Keratinocyte (primary cell): ENCODE measurements at regions not wholly inside any gene's neighbourhood (a gene's known extent, or its start where the extent isn't known, plus 50 kb on each side); places are given as distances from the start of the nearest gene placed in this dataset.

ENCODE experiments used
- DNase-seq: peaks from one replicate; pipeline ENCODE4 v3.0.0-alpha.2; 2011; ENCODE audit warnings: low read depth, missing footprints, low spot score
- FAIRE-seq: peaks from 2 replicates; lab custom pipeline; 2011; peaks lifted over from hg19 to GRCh38; lab: Jason Lieb, UNC
- H2AFZ ChIP-seq: 2 replicates; pipeline ENCODE4 v1.6.0; 2012; ENCODE audit warnings: low read length, control low read depth, inconsistent platforms; ENCODE audit not compliant: control insufficient read depth
- H3K27ac ChIP-seq: 2 replicates; pipeline ENCODE4 v1.5.1; 2011; ENCODE audit warnings: low read length; ENCODE audit not compliant: control insufficient read depth, insufficient read depth
- H3K27me3 ChIP-seq: 3 replicates; pipeline ENCODE4 v1.6.0; 2011; ENCODE audit warnings: low read length; ENCODE audit not compliant: control insufficient read depth, insufficient read depth; ENCODE audit errors: extremely low read depth
- H3K36me3 ChIP-seq, 2 experiments: 2 replicates in 1 of 2; 3 replicates in 1 of 2; pipeline ENCODE4 v1.5.1; 2011; ENCODE audit warnings: low read length in 2 of 2, mild to moderate bottlenecking in 1 of 2; ENCODE audit not compliant: control insufficient read depth in 2 of 2, insufficient read depth in 2 of 2; ENCODE audit errors: extremely low read depth in 1 of 2
- H3K4me1 ChIP-seq: 3 replicates; pipeline ENCODE4 v1.5.1; 2011; ENCODE audit warnings: low read length; ENCODE audit not compliant: control insufficient read depth, insufficient read depth; ENCODE audit errors: extremely low read depth
- H3K4me2 ChIP-seq: 3 replicates; pipeline ENCODE4 v1.6.0; 2011; ENCODE audit warnings: low read depth, low read length; ENCODE audit not compliant: control insufficient read depth, insufficient read depth; ENCODE audit errors: extremely low read depth
- H3K4me3 ChIP-seq, 3 experiments: fragments of 200-600 bp in 1 of 3; sonication (generic) in 1 of 3; 2 replicates in 2 of 3; 3 replicates in 1 of 3; pipeline ENCODE4 v1.5.1; 2011 to 2016; ENCODE audit warnings: low read length in 3 of 3, mild to moderate bottlenecking in 3 of 3, control low read depth in 2 of 3, inconsistent platforms in 1 of 3, low read depth in 1 of 3, mixed read lengths in 1 of 3, mixed run types in 1 of 3, moderate library complexity in 1 of 3; ENCODE audit not compliant: control insufficient read depth in 2 of 3, insufficient read depth in 2 of 3; ENCODE audit errors: extremely low read depth in 1 of 3
- H3K79me2 ChIP-seq: 2 replicates; pipeline ENCODE4 v1.6.0; 2012; ENCODE audit warnings: low read length; ENCODE audit not compliant: control insufficient read depth, insufficient read depth
- H3K9ac ChIP-seq: 3 replicates; pipeline ENCODE4 v1.6.0; 2011; ENCODE audit warnings: low read length; ENCODE audit not compliant: control insufficient read depth, insufficient read depth; ENCODE audit errors: extremely low read depth
- H3K9me1 ChIP-seq: 3 replicates; pipeline ENCODE4 v1.6.0; 2011; ENCODE audit warnings: low read length; ENCODE audit not compliant: control insufficient read depth, insufficient read depth; ENCODE audit errors: extremely low read depth
- H3K9me3 ChIP-seq: 2 replicates; pipeline ENCODE4 v1.5.1; 2012; ENCODE audit warnings: low read depth, low read length; ENCODE audit not compliant: control insufficient read depth
- H4K20me1 ChIP-seq: 3 replicates; pipeline ENCODE4 v1.6.0; 2011; ENCODE audit warnings: low read length; ENCODE audit not compliant: control insufficient read depth, insufficient read depth; ENCODE audit errors: extremely low read depth
- CTCF ChIP-seq, 3 experiments: IDR thresholded peaks in 1 of 3; conservative IDR thresholded peaks in 1 of 3; optimal IDR thresholded peaks in 1 of 3; 2 replicates in 2 of 3; 3 replicates in 1 of 3; pipeline versions ENCODE3 to v1.5.1; 2011; ENCODE audit warnings: low read length in 3 of 3, mild to moderate bottlenecking in 3 of 3, moderate library complexity in 2 of 3, control low read depth in 1 of 3, inconsistent platforms in 1 of 3; ENCODE audit not compliant: insufficient read depth in 2 of 3; ENCODE audit errors: extremely low read depth in 1 of 3
- EZH2 ChIP-seq: IDR thresholded peaks from one replicate; pipeline ENCODE4 v1.6.1; 2012; ENCODE audit warnings: inconsistent platforms, mild to moderate bottlenecking, low read length, moderate library complexity
- dilution Hi-C: fragments of 300-500 bp; cut with MboI; formaldehyde crosslinking; loops from one replicate; pipeline ENCODE4 v1.7.0; 2020; ENCODE audit warnings: low sequenced_read_pairs; ENCODE audit not compliant: extremely low pct_ligation_motif_present

DNA sequence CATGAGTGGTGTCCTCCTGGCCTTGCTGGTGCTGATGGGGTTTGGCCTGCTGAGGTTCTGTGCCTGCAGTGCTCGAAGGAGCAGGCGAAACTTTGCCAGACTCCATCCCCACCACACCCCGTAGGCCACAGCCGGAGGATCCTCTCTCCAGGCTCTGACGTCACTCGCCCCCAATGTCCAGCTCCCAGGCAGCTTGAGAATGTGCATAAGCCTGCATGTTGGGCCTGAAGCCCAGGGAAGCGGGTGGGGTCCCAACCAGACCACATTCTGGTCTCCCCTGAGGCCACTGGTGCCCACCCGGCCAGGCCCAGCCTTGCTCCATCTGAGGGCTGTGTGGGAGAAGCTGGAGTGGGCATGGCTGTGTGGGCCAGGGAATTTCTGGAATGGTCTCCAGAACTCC, 109.8 kb downstream of the ASB7 start:
- Histone ChIP-seq H3K9me1 (peaks cover 3% of the 10 kb centered on the region), H3K9me3 (peaks cover 3% of the 10 kb centered on the region), H2AFZ (no peak overlapping the region), H3K79me2 (no peaks in the 10 kb centered on the region), H3K27ac (peak overlapping the region; percentile 100), H3K27me3 (no peaks in the 10 kb centered on the region), H3K4me1 (peaks cover 29% of the 10 kb centered on the region), H3K9ac (peak overlapping the region; percentile 96), H3K4me2 (peak overlapping the region; percentile 2), H3K36me3 (no peaks in the 10 kb centered on the region), H3K4me3 (no peak overlapping the region), H4K20me1 (no peaks in the 10 kb centered on the region)
- dilution Hi-C loops = no loop called here
- no peak for TF ChIP-seq EZH2
- no peak for TF ChIP-seq CTCF (optimal IDR thresholded peaks at IDR 0.05 in 1 of 3, IDR thresholded peaks at IDR 0.05 in 1 of 3, conservative IDR thresholded peaks at IDR 0.05 in 1 of 3; ENCODE audit: extremely low read depth in 1 of 3, insufficient read depth in 2 of 3, low read length in 3 of 3)
- peak; percentile 13 for FAIRE-seq
- DNase-seq = no peak

DNA sequence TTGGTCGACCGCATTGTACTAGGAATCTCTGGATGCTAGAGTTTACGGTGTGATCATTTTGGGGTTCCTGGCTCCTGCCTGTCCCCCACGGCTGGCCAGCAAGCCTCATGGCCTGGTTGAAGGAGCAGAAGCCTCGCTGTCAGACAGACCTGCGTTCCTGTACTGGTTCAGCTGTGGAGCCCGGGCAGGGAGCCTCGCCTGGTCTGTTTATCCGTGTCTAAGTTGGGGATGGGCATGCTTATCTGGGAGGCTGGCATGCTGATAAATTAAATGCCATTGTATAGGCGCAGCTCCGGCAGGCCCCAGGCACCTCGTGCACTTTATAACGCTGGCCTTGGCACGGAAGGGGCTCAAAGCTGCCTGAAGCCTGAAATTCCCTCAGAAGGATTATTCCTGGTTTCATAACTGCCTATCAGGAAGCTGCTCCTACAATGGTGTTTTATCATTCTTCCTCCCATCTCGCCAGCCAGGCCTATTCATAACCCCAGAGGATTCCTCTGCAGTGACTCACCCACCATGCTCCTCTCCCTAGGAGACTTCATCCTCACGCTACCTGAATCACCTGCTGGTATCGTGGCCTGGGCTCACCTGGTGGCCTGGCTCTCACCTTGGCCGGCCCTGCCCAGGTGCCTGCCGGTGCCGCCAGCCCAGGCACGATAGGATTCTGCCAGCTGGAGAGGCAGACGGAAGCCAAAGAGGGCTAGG, 110.9 kb downstream of the ASB7 start:
- peak overlapping the region; percentile 70 for H3K4me2 ChIP-seq
- peak overlapping the region; percentile 100 for H3K27ac ChIP-seq
- H3K9ac ChIP-seq = peak overlapping the region; percentile 96
- H4K20me1 ChIP-seq = no peaks in the 10 kb centered on the region
- FAIRE-seq (peak; percentile 99), DNase-seq (peak; percentile 99)
- peaks cover 29% of the 10 kb centered on the region for H3K4me1 ChIP-seq
- no peaks in the 10 kb centered on the region for H3K27me3 ChIP-seq
- peaks cover 3% of the 10 kb centered on the region for H3K9me3 ChIP-seq
- H3K36me3 ChIP-seq = no peaks in the 10 kb centered on the region
- no peak overlapping the region for H2AFZ ChIP-seq
- no peaks in the 10 kb centered on the region for H3K79me2 ChIP-seq
- peak overlapping the region in 2 of 3 experiments; percentile 10 to 27 for H3K4me3 ChIP-seq
- dilution Hi-C loops = no loop called here
- TF ChIP-seq EZH2 (no peak), CTCF (optimal IDR thresholded peaks at IDR 0.05 in 1 of 3, IDR thresholded peaks at IDR 0.05 in 1 of 3, conservative IDR thresholded peaks at IDR 0.05 in 1 of 3; ENCODE audit: extremely low read depth in 1 of 3, insufficient read depth in 2 of 3, low read length in 3 of 3) (no peak)
- H3K9me1 ChIP-seq = peaks cover 3% of the 10 kb centered on the region
